A549 (cell line): ENCODE measurements at regions not wholly inside any gene's neighbourhood (a gene's known extent, or its start where the extent isn't known, plus 50 kb on each side); places are given as distances from the start of the nearest gene placed in this dataset.

Experiments used
- ATAC-seq, 2 experiments: fragments of 200-7000 bp in 1 of 2; fragments of >200 bp in 1 of 2; cut with Nextera tagmentation in 1 of 2; cut with Tn5 transposase in 1 of 2; 3 replicates each; pipeline versions ENCODE4 v1.8.0 to v1.9.1; 2018 to 2020; ENCODE audit warnings: mild to moderate bottlenecking in 1 of 2, moderate library complexity in 1 of 2
- CTCF ChIA-PET: fragments of 300-600 bp; sonication (Branson Sonifier 250); formaldehyde crosslinking; extraction: SDS; loops from one replicate; lab custom pipeline; 2021; ENCODE audit warnings: antibody characterized with exemption, inconsistent platforms; lab: Yijun Ruan, JAX
- POLR2A ChIA-PET: fragments of 350-600 bp; formaldehyde crosslinking; extraction: SDS; loops from one replicate; lab custom pipeline; 2021; ENCODE audit warnings: antibody characterized with exemption, inconsistent platforms; lab: Yijun Ruan, JAX
- DNase-seq, 2 experiments: peaks; one replicate each; pipeline versions ENCODE4 v3.0.0 to v3.0.0-alpha.2; 2011 to 2016; ENCODE audit warnings: low read depth in 1 of 2, low spot score in 1 of 2
- FAIRE-seq: peaks from 2 replicates; lab custom pipeline; 2011; peaks lifted over from hg19 to GRCh38; lab: Jason Lieb, UNC
- H3K27ac ChIP-seq, 2 experiments: fragments of >200 bp; sonication (Bioruptor Twin); formaldehyde crosslinking; 3 replicates each; pipeline ENCODE4 v1.5.1; 2016 to 2017
- H3K4me1 ChIP-seq: fragments of >200 bp; sonication (Bioruptor Twin); formaldehyde crosslinking; 3 replicates; pipeline ENCODE4 v1.6.1; 2016
- H3K4me2 ChIP-seq: fragments of >200 bp; sonication (Bioruptor Twin); formaldehyde crosslinking; 3 replicates; pipeline ENCODE4 v1.6.1; 2016
- H3K4me3 ChIP-seq: fragments of >200 bp; sonication (Bioruptor Twin); formaldehyde crosslinking; 3 replicates; pipeline ENCODE4 v1.5.1; 2016
- H3K9me3 ChIP-seq: fragments of >200 bp; sonication (Bioruptor Twin); formaldehyde crosslinking; 3 replicates; pipeline ENCODE4 v1.6.1; 2016
- CEBPB ChIP-seq, 2 experiments: fragments of >200 bp in 1 of 2; sonication (Bioruptor Twin) in 1 of 2; formaldehyde crosslinking in 1 of 2; IDR thresholded peaks; 2 replicates each; pipeline ENCODE4 v1.6.1; 2012 to 2016
- CHD2 ChIP-seq: fragments of 150-350 bp; IDR thresholded peaks from 2 replicates; pipeline ENCODE4 v1.6.1; 2014; ENCODE audit warnings: low read length; ENCODE audit not compliant: partially characterized antibody
- EHF ChIP-seq: fragments of 250-450 bp; sonication (Bioruptor Pico); IDR thresholded peaks from 2 replicates; pipeline ENCODE4 v1.5.0; 2020; ENCODE audit warnings: mild to moderate bottlenecking
- EHMT2 ChIP-seq: fragments of 200-600 bp; sonication (generic); IDR thresholded peaks from 2 replicates; pipeline ENCODE4 v1.6.1; 2016; ENCODE audit warnings: antibody characterized with exemption, low read depth, mild to moderate bottlenecking, moderate library complexity
- EP300 ChIP-seq, 2 experiments: fragments of >200 bp; sonication (Bioruptor Twin); formaldehyde crosslinking; IDR thresholded peaks; 2 replicates in 1 of 2; 3 replicates in 1 of 2; pipeline ENCODE4 v1.6.1; 2016 to 2017
- FOSB ChIP-seq: fragments of 250-450 bp; sonication (Bioruptor Pico); IDR thresholded peaks from 2 replicates; pipeline ENCODE4 v1.5.0; 2020; ENCODE audit warnings: mild to moderate bottlenecking, moderate library complexity
- FOSL2 ChIP-seq, 2 experiments: fragments of 450-650 bp in 1 of 2; fragments of >200 bp in 1 of 2; sonication (Bioruptor Twin) in 1 of 2; formaldehyde crosslinking; IDR thresholded peaks; 2 replicates each; pipeline versions ENCODE4 v1.5.0 to v1.6.1; 2016 to 2020; ENCODE audit warnings: mild to moderate bottlenecking in 1 of 2, moderate library complexity in 1 of 2
- HOXB13 ChIP-seq: fragments of 250-450 bp; sonication (Bioruptor Pico); IDR thresholded peaks from 2 replicates; pipeline ENCODE4 v1.5.0; 2020; ENCODE audit warnings: low read depth, mild to moderate bottlenecking, moderate library complexity
- HOXB5 ChIP-seq: fragments of 250-450 bp; sonication (Bioruptor Pico); IDR thresholded peaks from 2 replicates; pipeline ENCODE4 v1.5.0; 2020; ENCODE audit warnings: mild to moderate bottlenecking, moderate library complexity
- KDM1A ChIP-seq: fragments of 200-600 bp; sonication (generic); IDR thresholded peaks from 2 replicates; pipeline ENCODE4 v1.6.1; 2016; ENCODE audit warnings: low read depth, mild to moderate bottlenecking
- MAFK ChIP-seq: fragments of 450-650 bp; IDR thresholded peaks from 2 replicates; pipeline ENCODE4 v1.6.1; 2014; ENCODE audit not compliant: partially characterized antibody
- MAZ ChIP-seq: fragments of 150-350 bp; IDR thresholded peaks from 2 replicates; pipeline ENCODE4 v1.6.1; 2014; ENCODE audit warnings: antibody characterized with exemption, low read depth, low read length, borderline replicate concordance
- NFE2L2 ChIP-seq: fragments of 150-350 bp; conservative IDR thresholded peaks from 2 replicates; pipeline ENCODE4 v1.6.1; 2014; ENCODE audit warnings: low read length
- PBX3 ChIP-seq: IDR thresholded peaks from 2 replicates; pipeline ENCODE4 v1.6.1; 2012
- POLR2A ChIP-seq: IDR thresholded peaks from 2 replicates; pipeline ENCODE4 v1.6.1; 2012; ENCODE audit warnings: mild to moderate bottlenecking, low read length
- RCOR1 ChIP-seq: fragments of 150-350 bp; IDR thresholded peaks from 2 replicates; pipeline ENCODE4 v1.6.1; 2014; ENCODE audit warnings: antibody characterized with exemption, low read length, low read depth
- TP53 ChIP-seq: fragments of 250-450 bp; sonication (Bioruptor Pico); IDR thresholded peaks from 2 replicates; pipeline ENCODE4 v1.5.0; 2021; ENCODE audit warnings: mild to moderate bottlenecking, moderate library complexity
- ZFP36 ChIP-seq: fragments of 450-650 bp; IDR thresholded peaks from 2 replicates; pipeline ENCODE4 v1.6.1; 2014; ENCODE audit warnings: borderline replicate concordance; ENCODE audit not compliant: partially characterized antibody
- WGBS: methylation state at CpG from one replicate; pipeline ENCODE4 v1.1.6; 2017; ENCODE audit errors: missing lambda C conversion rate; 5-methylcytosine and 5-hydroxymethylcytosine counted together
- TF ChIP-seq, protein P1 (sequence below): IDR thresholded peaks from 2 replicates; pipeline ENCODE4 v1.6.1; 2012; ENCODE audit warnings: low read depth, borderline replicate concordance

DNA sequence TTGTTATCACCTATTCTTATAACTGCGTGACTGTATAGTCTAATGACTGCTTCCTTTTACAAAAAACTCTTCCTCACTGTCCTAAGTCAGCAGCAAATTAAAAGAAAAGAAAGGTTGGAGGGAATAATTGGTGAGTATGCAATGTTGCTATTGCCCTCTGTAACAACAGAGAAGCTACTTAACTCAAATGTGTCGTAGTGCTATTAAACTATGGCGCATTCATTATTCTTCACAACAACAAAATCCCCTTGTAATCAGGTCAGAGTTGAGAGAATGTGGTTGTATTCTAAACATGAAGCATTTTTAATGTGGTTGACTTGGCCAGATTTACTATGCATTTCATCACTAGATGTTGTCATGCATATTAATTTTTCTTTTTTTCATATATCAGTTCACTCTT, 897.8 kb upstream of the PHF14 start:
- Histone ChIP-seq H3K4me3 (no peak overlapping the region), H3K4me2 (no peak overlapping the region), H3K9me3 (no peaks in the 10 kb centered on the region), H3K4me1 (no peaks in the 10 kb centered on the region), H3K27ac (no peak overlapping the region)
- ATAC-seq (no peak), FAIRE-seq (no peak), DNase-seq (no peak)
- 5% methylated on average over 3 of the region's 3 CpGs for WGBS
- ChIA-PET CTCF (no interaction called here), POLR2A (no interaction called here)
- TF ChIP-seq MAZ = no peak
- no peak for TF ChIP-seq PBX3
- TF ChIP-seq ZFP36 = no peak
- no peak for TF ChIP-seq NFE2L2
- TF ChIP-seq FOSB = no peak
- TF ChIP-seq POLR2A = no peak
- no peak for TF ChIP-seq KDM1A
- TF ChIP-seq RCOR1 = no peak
- TF ChIP-seq CEBPB (IDR thresholded peaks at IDR 0.05) = no peak

DNA sequence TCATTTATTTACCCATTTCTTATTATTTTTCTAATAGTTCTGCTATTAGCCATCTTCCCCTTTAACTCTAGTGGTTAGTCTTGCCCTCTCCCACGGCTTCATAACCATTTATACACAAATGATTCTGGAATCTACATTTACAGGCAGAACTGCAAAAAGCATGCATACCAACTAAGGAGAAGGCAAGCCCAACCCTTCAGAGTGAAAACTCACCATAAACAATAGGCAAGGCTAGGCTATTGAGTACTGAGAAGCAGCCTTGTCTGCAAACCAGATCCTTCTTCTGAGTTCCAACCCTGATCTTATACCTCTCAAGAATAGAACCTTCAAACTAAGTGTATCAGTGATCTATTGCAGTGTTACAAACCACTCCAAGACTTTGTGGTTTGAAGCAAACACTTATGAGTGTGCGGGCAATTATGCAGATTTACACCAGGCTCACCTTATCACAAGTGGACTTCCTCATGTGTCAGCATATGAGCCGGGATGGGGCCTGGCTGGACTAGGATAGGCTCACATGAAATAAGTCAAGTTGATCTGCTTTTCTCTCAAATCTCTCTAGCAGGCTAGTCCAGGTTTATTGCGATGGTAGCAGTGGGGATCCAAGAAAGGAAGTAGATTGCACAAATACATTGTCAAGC, 896.9 kb upstream of the PHF14 start:
- Histone ChIP-seq H3K4me2 (no peak overlapping the region), H3K4me3 (no peak overlapping the region), H3K9me3 (no peaks in the 10 kb centered on the region; the same call in 2 of the 3 replicates), H3K4me1 (no peaks in the 10 kb centered on the region), H3K27ac (no peak overlapping the region)
- no peak for TF ChIP-seq EP300 (IDR thresholded peaks at IDR 0.05)
- no peak for TF ChIP-seq POLR2A
- no peak for TF ChIP-seq CHD2
- ChIA-PET CTCF (no interaction called here), POLR2A (no interaction called here)
- FAIRE-seq = no peak
- no peak for ATAC-seq
- no peak for DNase-seq
- 1% methylated on average over 4 of the region's 4 CpGs for WGBS

GRCh38 chr7:10079572-10079971, 894.1 kb upstream of the PHF14 start:
- Histone ChIP-seq H3K4me1 (no peaks in the 10 kb centered on the region), H3K9me3 (no peaks in the 10 kb centered on the region; the same call in 2 of the 3 replicates), H3K4me3 (no peak overlapping the region), H3K4me2 (no peak overlapping the region), H3K27ac (no peak overlapping the region)
- WGBS = 0% methylated on average over 4 of the region's 5 CpGs
- no peak for TF ChIP-seq EHF (CRISPR knock-in tag)
- TF ChIP-seq FOSL2 (IDR thresholded peaks at IDR 0.05) = no peak
- no peak for TF ChIP-seq FOSL2 (CRISPR knock-in tag; IDR thresholded peaks at IDR 0.05)
- TF ChIP-seq MAFK = no peak
- no peak for TF ChIP-seq CHD2
- TF ChIP-seq EHMT2 = no peak
- no peak for TF ChIP-seq PBX3
- TF ChIP-seq POLR2A = no peak
- no peak for TF ChIP-seq TP53 (CRISPR knock-in tag)
- TF ChIP-seq, protein P1, sequence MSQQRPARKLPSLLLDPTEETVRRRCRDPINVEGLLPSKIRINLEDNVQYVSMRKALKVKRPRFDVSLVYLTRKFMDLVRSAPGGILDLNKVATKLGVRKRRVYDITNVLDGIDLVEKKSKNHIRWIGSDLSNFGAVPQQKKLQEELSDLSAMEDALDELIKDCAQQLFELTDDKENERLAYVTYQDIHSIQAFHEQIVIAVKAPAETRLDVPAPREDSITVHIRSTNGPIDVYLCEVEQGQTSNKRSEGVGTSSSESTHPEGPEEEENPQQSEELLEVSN = no peak
- no peak for TF ChIP-seq NFE2L2
- no peak for TF ChIP-seq HOXB5 (CRISPR knock-in tag)
- TF ChIP-seq HOXB13 (CRISPR knock-in tag) = no peak
- ATAC-seq (no peak), FAIRE-seq (no peak), DNase-seq (no peak)
- POLR2A ChIA-PET = no interaction called here
- CTCF ChIA-PET = no interaction called here
